MM.1S (cell line): ENCODE measurements at regions not wholly inside any gene's neighbourhood (a gene's known extent, or its start where the extent isn't known, plus 50 kb on each side); places are given as distances from the start of the nearest gene placed in this dataset.

Experiments
- DNase-seq: peaks from one replicate; pipeline ENCODE4 v3.0.0-alpha.2; 2015
- H2AFZ ChIP-seq: fragments of 300-600 bp; sonication (generic); 2 replicates; pipeline ENCODE4 v1.6.0; 2016; ENCODE audit warnings: antibody characterized with exemption, low read length
- H3F3A ChIP-seq: fragments of 300-600 bp; sonication (generic); 2 replicates; pipeline ENCODE4 v1.6.1; 2016; ENCODE audit warnings: mild to moderate bottlenecking, antibody characterized with exemption, low read length, moderate library complexity, mixed read lengths; ENCODE audit not compliant: insufficient read depth
- H3K27ac ChIP-seq: fragments of 300-600 bp; sonication (generic); 2 replicates; pipeline ENCODE4 v1.5.1; 2016; ENCODE audit warnings: mild to moderate bottlenecking, low read length
- H3K27me3 ChIP-seq: fragments of 300-600 bp; sonication (generic); replicated peaks from 2 replicates; pipeline ENCODE4 v1.6.0; 2016; ENCODE audit warnings: low read length; ENCODE audit not compliant: insufficient read depth
- H3K36me3 ChIP-seq: fragments of 300-600 bp; sonication (generic); replicated peaks from 2 replicates; pipeline ENCODE4 v1.6.1; 2016; ENCODE audit warnings: mild to moderate bottlenecking, low read length, mixed read lengths; ENCODE audit not compliant: insufficient read depth
- H3K4me1 ChIP-seq: fragments of 300-600 bp; sonication (generic); 2 replicates; pipeline ENCODE4 v1.6.1; 2016; ENCODE audit warnings: low read length, mixed read lengths
- H3K4me2 ChIP-seq: fragments of 300-600 bp; sonication (generic); 2 replicates; pipeline ENCODE4 v1.6.0; 2016; ENCODE audit warnings: low read depth, low read length
- H3K4me3 ChIP-seq: fragments of 300-600 bp; sonication (generic); 2 replicates; pipeline ENCODE4 v1.5.1; 2016; ENCODE audit warnings: low read length, mixed read lengths
- H3K79me2 ChIP-seq: fragments of 300-600 bp; sonication (generic); 2 replicates; pipeline ENCODE4 v1.6.1; 2016; ENCODE audit warnings: mixed run types, low read length, mixed read lengths
- H3K9ac ChIP-seq: fragments of 300-600 bp; sonication (generic); 2 replicates; pipeline ENCODE4 v1.6.1; 2016; ENCODE audit warnings: low read length, mixed read lengths
- H3K9me2 ChIP-seq: fragments of 300-600 bp; sonication (generic); replicated peaks from 2 replicates; pipeline ENCODE4 v1.6.1; 2016; ENCODE audit warnings: mild to moderate bottlenecking, low read length, mixed read lengths; ENCODE audit not compliant: insufficient read depth
- H3K9me3 ChIP-seq: fragments of 300-600 bp; sonication (generic); replicated peaks from 2 replicates; pipeline ENCODE4 v1.6.1; 2016; ENCODE audit warnings: mild to moderate bottlenecking, low read length, mixed read lengths; ENCODE audit not compliant: insufficient read depth
- H4K20me1 ChIP-seq: fragments of 300-600 bp; sonication (generic); 2 replicates; pipeline ENCODE4 v1.6.1; 2016; ENCODE audit warnings: mild to moderate bottlenecking, low read length, moderate library complexity, mixed read lengths; ENCODE audit not compliant: insufficient read depth
- EZH2 ChIP-seq: fragments of 300-600 bp; sonication (generic); optimal IDR thresholded peaks from 2 replicates; pipeline ENCODE3; 2017; ENCODE audit warnings: low read depth, mild to moderate bottlenecking, antibody characterized with exemption, low read length, mixed read lengths
- EZH2phosphoT487 ChIP-seq: fragments of 300-600 bp; sonication (generic); IDR thresholded peaks from 2 replicates; pipeline ENCODE4 v1.6.1; 2018; ENCODE audit warnings: antibody characterized with exemption, low read length
- TF ChIP-seq, protein P1 (sequence below): fragments of 300-600 bp; sonication (generic); IDR thresholded peaks from 2 replicates; pipeline ENCODE4 v1.5.1; 2016; ENCODE audit warnings: antibody characterized with exemption, low read length, mixed read lengths

DNA sequence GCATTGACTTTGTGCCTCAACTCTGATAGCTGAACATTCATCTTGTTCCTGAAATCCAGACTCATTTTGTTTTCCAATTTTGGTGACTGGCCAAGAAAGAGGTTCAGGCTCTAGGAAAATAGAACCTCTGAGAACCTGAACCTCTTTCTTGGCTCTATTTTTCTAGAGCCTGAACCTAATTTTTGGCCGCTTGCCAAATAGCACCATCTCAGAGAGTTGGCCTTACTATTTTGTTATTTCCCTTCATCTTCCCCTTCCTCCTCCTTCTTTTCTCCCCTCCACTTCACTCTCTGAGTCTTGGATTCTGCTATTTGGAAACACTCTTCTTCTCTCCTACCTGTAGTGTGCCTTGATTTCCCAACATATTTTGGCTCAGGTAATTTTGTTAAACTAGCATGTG lies 114.4 kb upstream of the CNTN1 start:
- no peak for DNase-seq
- H3K4me3 ChIP-seq, result no peak overlapping the region
- no peaks in the 10 kb centered on the region for H3K9me3 ChIP-seq
- no peaks in the 10 kb centered on the region for H3K79me2 ChIP-seq
- H3F3A ChIP-seq, result no peaks in the 10 kb centered on the region
- H2AFZ ChIP-seq, result no peak overlapping the region
- no peak overlapping the region for H3K4me2 ChIP-seq
- no peaks in the 10 kb centered on the region for H3K4me1 ChIP-seq
- no peaks in the 10 kb centered on the region for H3K36me3 ChIP-seq
- no peaks in the 10 kb centered on the region for H3K9me2 ChIP-seq
- H4K20me1 ChIP-seq, result no peaks in the 10 kb centered on the region
- H3K9ac ChIP-seq, result no peak overlapping the region
- no peak overlapping the region for H3K27ac ChIP-seq
- TF ChIP-seq, protein P1, sequence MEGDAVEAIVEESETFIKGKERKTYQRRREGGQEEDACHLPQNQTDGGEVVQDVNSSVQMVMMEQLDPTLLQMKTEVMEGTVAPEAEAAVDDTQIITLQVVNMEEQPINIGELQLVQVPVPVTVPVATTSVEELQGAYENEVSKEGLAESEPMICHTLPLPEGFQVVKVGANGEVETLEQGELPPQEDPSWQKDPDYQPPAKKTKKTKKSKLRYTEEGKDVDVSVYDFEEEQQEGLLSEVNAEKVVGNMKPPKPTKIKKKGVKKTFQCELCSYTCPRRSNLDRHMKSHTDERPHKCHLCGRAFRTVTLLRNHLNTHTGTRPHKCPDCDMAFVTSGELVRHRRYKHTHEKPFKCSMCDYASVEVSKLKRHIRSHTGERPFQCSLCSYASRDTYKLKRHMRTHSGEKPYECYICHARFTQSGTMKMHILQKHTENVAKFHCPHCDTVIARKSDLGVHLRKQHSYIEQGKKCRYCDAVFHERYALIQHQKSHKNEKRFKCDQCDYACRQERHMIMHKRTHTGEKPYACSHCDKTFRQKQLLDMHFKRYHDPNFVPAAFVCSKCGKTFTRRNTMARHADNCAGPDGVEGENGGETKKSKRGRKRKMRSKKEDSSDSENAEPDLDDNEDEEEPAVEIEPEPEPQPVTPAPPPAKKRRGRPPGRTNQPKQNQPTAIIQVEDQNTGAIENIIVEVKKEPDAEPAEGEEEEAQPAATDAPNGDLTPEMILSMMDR, result no peak
- TF ChIP-seq EZH2, result no peak
- no peak for TF ChIP-seq EZH2phosphoT487
- no peaks in the 10 kb centered on the region for H3K27me3 ChIP-seq

DNA sequence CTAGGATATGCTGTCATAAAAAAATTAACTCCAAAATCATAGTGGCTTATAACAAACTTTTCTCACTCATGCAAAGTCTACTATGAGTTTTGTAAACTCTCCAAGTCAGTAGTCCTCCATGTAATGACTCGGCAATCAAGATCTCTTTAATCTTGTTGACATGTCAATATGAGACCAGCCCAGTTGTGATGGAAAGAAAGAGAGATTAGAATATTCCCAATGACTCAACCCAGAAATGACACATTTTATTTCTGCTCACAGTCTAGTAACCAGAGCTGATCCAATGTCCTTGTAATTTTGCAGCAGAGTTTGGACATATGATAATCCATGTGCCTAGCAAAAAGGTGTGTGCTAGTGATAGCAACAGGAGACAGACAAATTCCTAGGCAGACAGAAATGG lies 112.6 kb upstream of the CNTN1 start:
- Histone ChIP-seq H3K9ac (no peak overlapping the region), H3K27me3 (no peaks in the 10 kb centered on the region), H3K9me2 (no peaks in the 10 kb centered on the region), H3K4me3 (no peak overlapping the region), H3K79me2 (no peaks in the 10 kb centered on the region), H3K4me2 (no peak overlapping the region), H3K27ac (no peak overlapping the region), H3K36me3 (no peaks in the 10 kb centered on the region), H3F3A (no peaks in the 10 kb centered on the region), H3K4me1 (no peaks in the 10 kb centered on the region), H2AFZ (no peak overlapping the region), H3K9me3 (no peaks in the 10 kb centered on the region), H4K20me1 (no peaks in the 10 kb centered on the region)
- no peak for DNase-seq
- TF ChIP-seq EZH2 (no peak), EZH2phosphoT487 (no peak)
- TF ChIP-seq, protein P1, result no peak

DNA sequence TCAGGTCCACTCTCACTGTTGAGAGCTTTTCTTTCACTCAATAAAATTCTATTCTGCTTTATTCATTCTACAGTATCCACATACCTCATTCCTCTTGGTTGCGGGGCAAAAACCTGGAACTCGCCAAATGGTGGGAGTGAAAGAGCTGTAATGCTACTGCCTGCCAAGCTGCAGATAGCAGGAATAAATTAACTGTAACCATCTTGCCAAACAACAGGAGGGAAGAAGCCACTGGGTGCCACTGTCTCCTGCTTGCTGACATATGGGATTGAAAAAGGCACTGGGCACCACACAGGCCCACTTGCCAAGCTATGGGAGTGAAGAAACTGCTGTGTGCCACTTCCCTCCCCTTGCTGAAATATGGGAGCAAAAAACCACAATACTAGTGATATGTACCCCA lies 111.9 kb upstream of the CNTN1 start:
- TF ChIP-seq, protein P1, result no peak
- TF ChIP-seq EZH2 (no peak), EZH2phosphoT487 (no peak)

DNA sequence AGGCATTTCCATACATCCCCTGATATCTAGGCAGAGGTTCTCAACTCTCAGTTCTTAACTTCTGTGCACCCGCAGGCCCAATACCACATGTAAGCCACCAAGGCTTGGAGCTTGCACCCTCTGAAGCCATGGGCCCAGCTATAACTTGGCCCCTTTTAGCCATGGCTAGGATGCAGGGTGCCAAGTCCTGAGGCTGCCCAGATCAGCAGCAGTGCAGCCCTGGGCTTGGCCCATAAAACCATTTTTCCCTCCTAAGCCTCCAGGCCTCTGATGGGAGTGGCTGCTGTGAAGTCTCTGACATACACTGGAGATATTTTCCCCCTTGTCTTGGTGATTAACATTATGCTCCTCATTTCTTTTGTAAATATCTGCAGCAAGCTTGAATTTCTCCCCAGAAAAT lies 110.3 kb upstream of the CNTN1 start:
- TF ChIP-seq EZH2 (no peak), EZH2phosphoT487 (no peak)
- TF ChIP-seq, protein P1, result no peak
- Histone ChIP-seq H3K79me2 (no peaks in the 10 kb centered on the region), H3K27ac (no peak overlapping the region), H3K36me3 (no peaks in the 10 kb centered on the region), H3K9me2 (no peaks in the 10 kb centered on the region), H3K27me3 (no peaks in the 10 kb centered on the region), H3K4me1 (no peaks in the 10 kb centered on the region), H3F3A (no peaks in the 10 kb centered on the region), H2AFZ (no peak overlapping the region), H3K4me2 (no peak overlapping the region), H3K9ac (no peak overlapping the region), H4K20me1 (no peaks in the 10 kb centered on the region), H3K4me3 (no peak overlapping the region), H3K9me3 (no peaks in the 10 kb centered on the region)
- no peak for DNase-seq

More for the DNA sequence above, 111.9 kb upstream of the CNTN1 start:
- H3K4me3 ChIP-seq, result no peak overlapping the region
- H3K27me3 ChIP-seq, result no peaks in the 10 kb centered on the region
- no peaks in the 10 kb centered on the region for H3K9me2 ChIP-seq
- no peaks in the 10 kb centered on the region for H3K79me2 ChIP-seq
- no peak overlapping the region for H3K27ac ChIP-seq
- H3K4me2 ChIP-seq, result no peak overlapping the region
- no peak overlapping the region for H2AFZ ChIP-seq
- no peaks in the 10 kb centered on the region for H3K9me3 ChIP-seq
- H3K9ac ChIP-seq, result no peak overlapping the region
- H3K36me3 ChIP-seq, result no peaks in the 10 kb centered on the region
- H3F3A ChIP-seq, result no peaks in the 10 kb centered on the region
- H3K4me1 ChIP-seq, result no peaks in the 10 kb centered on the region
- no peak for DNase-seq
- H4K20me1 ChIP-seq, result no peaks in the 10 kb centered on the region
